ENCODE measurements at regions not wholly inside any gene's neighbourhood (a gene's known extent, or its start where the extent isn't known, plus 50 kb on each side); places are given as distances from the start of the nearest gene placed in this dataset.
A peak's percentile ranks its signal among the peaks of the same experiment; 100 is the strongest.

DNA sequence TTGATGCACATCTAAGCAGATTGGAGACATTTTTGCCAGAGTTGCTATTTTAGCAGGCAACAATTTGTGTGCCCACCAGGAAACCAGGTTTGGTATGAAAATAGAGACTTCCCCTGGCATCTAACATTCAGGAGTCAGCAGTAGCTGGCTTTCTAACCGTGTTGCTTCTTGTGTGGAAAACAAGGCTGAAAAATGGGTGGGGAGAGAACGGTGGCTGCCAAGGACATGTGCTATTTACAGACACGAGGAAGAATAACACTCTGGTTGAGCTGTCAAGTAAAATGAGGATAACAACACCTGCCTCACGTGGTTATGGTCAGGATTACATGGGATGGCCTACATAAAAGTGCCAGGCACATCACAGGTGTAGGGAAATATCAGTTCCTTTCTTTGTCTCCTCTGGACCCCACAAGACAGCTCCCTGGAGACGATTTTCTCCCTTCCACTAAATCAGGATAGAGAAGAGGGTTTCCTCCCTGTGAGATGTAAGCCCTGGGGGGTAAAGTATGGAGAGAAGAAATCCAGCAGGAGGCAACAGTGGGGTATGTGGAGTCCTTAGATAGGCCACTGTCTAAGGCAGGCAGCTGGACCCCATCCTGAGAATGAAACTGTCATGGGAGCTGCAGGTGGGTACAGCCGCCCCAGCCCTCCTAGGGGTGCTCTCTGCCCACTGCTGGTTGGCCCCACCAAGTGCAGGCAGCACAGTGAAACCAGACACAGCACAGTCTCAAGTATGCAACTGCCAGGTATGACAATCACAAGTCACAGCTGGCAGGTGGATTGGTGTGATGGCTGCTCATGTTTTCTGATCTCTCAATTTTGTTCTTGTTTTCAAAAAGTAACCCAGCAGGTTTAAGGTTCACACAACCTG is 80.3 kb downstream of the TENT5C start:
- TF ChIP-seq CHD1 (IDR thresholded peaks at IDR 0.05; ENCODE audit: low read length), result no peak
- 0 out of 2 replicates have a peak, but pooled peaks have one; percentile 32 for TF ChIP-seq USF1 (CRISPR knock-in tag; IDR thresholded peaks at IDR 0.05)
- TF ChIP-seq EGR1 (conservative IDR thresholded peaks at IDR 0.05), result no peak
- TF ChIP-seq HNRNPL (IDR thresholded peaks at IDR 0.05; ENCODE audit: low read depth, low read length), result no peak
- TF ChIP-seq CUX1 (CRISPR knock-in tag; IDR thresholded peaks at IDR 0.05), result no peak
- TF ChIP-seq, protein P1, sequence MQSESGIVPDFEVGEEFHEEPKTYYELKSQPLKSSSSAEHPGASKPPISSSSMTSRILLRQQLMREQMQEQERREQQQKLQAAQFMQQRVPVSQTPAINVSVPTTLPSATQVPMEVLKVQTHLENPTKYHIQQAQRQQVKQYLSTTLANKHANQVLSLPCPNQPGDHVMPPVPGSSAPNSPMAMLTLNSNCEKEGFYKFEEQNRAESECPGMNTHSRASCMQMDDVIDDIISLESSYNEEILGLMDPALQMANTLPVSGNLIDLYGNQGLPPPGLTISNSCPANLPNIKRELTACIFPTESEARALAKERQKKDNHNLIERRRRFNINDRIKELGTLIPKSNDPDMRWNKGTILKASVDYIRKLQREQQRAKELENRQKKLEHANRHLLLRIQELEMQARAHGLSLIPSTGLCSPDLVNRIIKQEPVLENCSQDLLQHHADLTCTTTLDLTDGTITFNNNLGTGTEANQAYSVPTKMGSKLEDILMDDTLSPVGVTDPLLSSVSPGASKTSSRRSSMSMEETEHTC (IDR thresholded peaks at IDR 0.05), result no peak
- TF ChIP-seq TARDBP (IDR thresholded peaks at IDR 0.05), result no peak
- TF ChIP-seq CBFB (CRISPR knock-in tag; IDR thresholded peaks at IDR 0.05), result no peak
